ENCODE measurements at regions not wholly inside any gene's neighbourhood (a gene's known extent, or its start where the extent isn't known, plus 50 kb on each side); places are given as distances from the start of the nearest gene placed in this dataset.
A peak's percentile ranks its signal among the peaks of the same experiment; 100 is the strongest.

DNA sequence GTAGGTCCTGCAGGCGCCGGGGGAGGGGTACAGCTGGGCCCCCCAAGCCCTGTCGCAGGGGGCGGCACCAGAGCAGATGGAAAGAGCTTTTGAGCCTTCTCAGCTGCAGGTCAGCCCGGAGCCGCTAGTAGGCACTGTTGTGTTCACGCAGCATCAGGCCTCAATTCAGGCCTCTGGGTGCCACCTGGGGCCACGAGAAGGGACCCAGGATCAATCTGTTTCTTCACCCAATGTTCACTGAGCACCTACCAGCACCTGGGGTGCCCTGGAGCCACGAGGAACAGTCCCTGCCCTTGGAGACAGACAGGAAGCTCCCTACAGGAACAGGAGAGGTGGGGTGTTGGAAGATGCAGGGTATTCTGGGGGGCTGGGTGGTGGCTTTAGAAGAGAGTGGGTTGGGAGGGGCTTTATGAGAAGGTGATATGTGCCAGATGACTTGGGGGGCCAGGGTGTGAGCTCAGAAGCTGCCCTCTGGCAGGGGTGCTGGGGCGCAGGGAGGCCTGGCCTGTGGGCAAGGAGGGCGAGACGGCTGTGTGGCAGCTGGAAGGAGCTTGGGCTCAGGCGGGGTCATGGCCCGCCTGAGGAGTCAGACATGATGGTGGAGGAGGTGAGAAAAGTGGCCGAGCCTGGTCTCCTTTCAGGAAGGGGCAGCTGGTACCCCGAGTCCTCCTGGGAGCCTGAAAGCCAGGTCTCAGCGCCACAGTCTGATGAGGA lies 121.9 kb upstream of the GSE1 start:
- Histone ChIP-seq H3K9ac (no peak overlapping the region), H3K27ac (no peak overlapping the region), H3K4me1 (ENCODE audit: low read depth, poor library complexity, severe bottlenecking) (no peaks in the 10 kb centered on the region), H3K79me2 (ENCODE audit: insufficient read depth, low read depth) (no peaks in the 10 kb centered on the region), H3K4me3 (IDR thresholded peaks at IDR 0.05; ENCODE audit: insufficient read depth, low read depth, low read length) (no peak overlapping the region), H2AFZ (ENCODE audit: low read depth) (no peak overlapping the region), H3K27me3 (ENCODE audit: insufficient read depth, low read depth) (peaks cover 81% of the 10 kb centered on the region), H3K36me3 (ENCODE audit: insufficient read depth) (no peaks in the 10 kb centered on the region), H3K4me2 (no peak overlapping the region), H4K20me1 (ENCODE audit: insufficient read depth) (no peaks in the 10 kb centered on the region)
- TF ChIP-seq CTCF (conservative IDR thresholded peaks at IDR 0.05; ENCODE audit: low read depth, low read length), result peak; percentile 68

DNA sequence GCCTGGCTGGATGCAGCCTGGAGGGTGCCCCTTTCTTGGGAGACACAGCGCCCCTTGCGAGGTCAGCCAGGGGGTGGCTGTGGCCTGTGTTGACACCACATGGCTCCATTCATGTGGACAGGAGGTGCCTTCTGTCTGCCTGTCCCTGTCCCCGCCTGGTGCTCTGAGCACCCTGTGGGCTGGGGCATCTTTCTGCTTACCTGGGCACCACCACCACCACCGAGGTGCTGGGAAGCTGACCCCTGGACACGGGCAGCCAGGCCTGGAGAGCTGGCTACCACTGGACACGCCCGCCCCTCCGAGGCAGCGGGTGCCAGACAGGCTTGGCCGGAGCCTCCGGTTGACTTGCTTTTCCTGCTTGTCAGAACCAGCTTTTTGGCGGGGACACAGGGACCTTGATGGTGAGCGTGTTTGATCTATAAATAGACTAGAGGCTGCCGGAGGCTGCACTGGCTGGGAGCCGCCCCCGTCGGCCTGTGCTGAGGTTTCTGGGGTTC lies 121.3 kb upstream of the GSE1 start:
- H3K27ac ChIP-seq, result no peak overlapping the region

GRCh38 chr16:85492295-85492864 lies 120.7 kb upstream of the GSE1 start:
- Histone ChIP-seq H2AFZ (ENCODE audit: low read depth) (no peak overlapping the region), H3K27ac (no peak overlapping the region), H3K4me2 (no peak overlapping the region), H3K79me2 (ENCODE audit: insufficient read depth, low read depth) (no peaks in the 10 kb centered on the region), H3K4me1 (ENCODE audit: low read depth, poor library complexity, severe bottlenecking) (no peaks in the 10 kb centered on the region), H4K20me1 (ENCODE audit: insufficient read depth) (no peaks in the 10 kb centered on the region), H3K9ac (no peak overlapping the region), H3K27me3 (ENCODE audit: insufficient read depth, low read depth) (peaks cover 78% of the 10 kb centered on the region), H3K4me3 (IDR thresholded peaks at IDR 0.05; ENCODE audit: insufficient read depth, low read depth, low read length) (no peak overlapping the region), H3K36me3 (ENCODE audit: insufficient read depth) (no peaks in the 10 kb centered on the region)
- TF ChIP-seq CTCF (conservative IDR thresholded peaks at IDR 0.05; ENCODE audit: low read depth, low read length), result no peak

More for the DNA sequence above, 121.3 kb upstream of the GSE1 start:
- H3K4me3 ChIP-seq (IDR thresholded peaks at IDR 0.05; ENCODE audit: insufficient read depth, low read depth, low read length), result no peak overlapping the region
- H3K36me3 ChIP-seq (ENCODE audit: insufficient read depth), result no peaks in the 10 kb centered on the region
- no peak overlapping the region for H2AFZ ChIP-seq (ENCODE audit: low read depth)
- no peak for TF ChIP-seq CTCF (conservative IDR thresholded peaks at IDR 0.05; ENCODE audit: low read depth, low read length)
- H3K4me2 ChIP-seq, result no peak overlapping the region
- H4K20me1 ChIP-seq (ENCODE audit: insufficient read depth), result no peaks in the 10 kb centered on the region
- no peaks in the 10 kb centered on the region for H3K4me1 ChIP-seq (ENCODE audit: low read depth, poor library complexity, severe bottlenecking)
- H3K79me2 ChIP-seq (ENCODE audit: insufficient read depth, low read depth), result no peaks in the 10 kb centered on the region
- H3K9ac ChIP-seq, result no peak overlapping the region
- peaks cover 78% of the 10 kb centered on the region for H3K27me3 ChIP-seq (ENCODE audit: insufficient read depth, low read depth)

- TF ChIP-seq CTCF (conservative IDR thresholded peaks at IDR 0.05; ENCODE audit: low read depth, low read length), result no peak
- no peak overlapping the region for H3K27ac ChIP-seq
- no peaks in the 10 kb centered on the region for H3K79me2 ChIP-seq (ENCODE audit: insufficient read depth, low read depth)
- H3K9ac ChIP-seq, result no peak overlapping the region
- H2AFZ ChIP-seq (ENCODE audit: low read depth), result no peak overlapping the region
- H3K36me3 ChIP-seq (ENCODE audit: insufficient read depth), result no peaks in the 10 kb centered on the region
- H3K4me1 ChIP-seq (ENCODE audit: low read depth, poor library complexity, severe bottlenecking), result peaks cover 11% of the 10 kb centered on the region
- H3K4me2 ChIP-seq, result no peak overlapping the region
- H3K27me3 ChIP-seq (ENCODE audit: insufficient read depth, low read depth), result peaks cover 63% of the 10 kb centered on the region
- H3K4me3 ChIP-seq (IDR thresholded peaks at IDR 0.05; ENCODE audit: insufficient read depth, low read depth, low read length), result no peak overlapping the region
- no peaks in the 10 kb centered on the region for H4K20me1 ChIP-seq (ENCODE audit: insufficient read depth)
Observed at GRCh38 chr16:85494315-85494714, 118.8 kb upstream of the GSE1 start.

All from KMS-11 (cell line).